HCT116 (cell line): ENCODE measurements at regions not wholly inside any gene's neighbourhood (a gene's known extent, or its start where the extent isn't known, plus 50 kb on each side); places are given as distances from the start of the nearest gene placed in this dataset.

ENCODE experiments used
- ATAC-seq: fragments of 200-7000 bp; cut with Tn5 transposase; 2 replicates; pipeline ENCODE4 v1.9.1; 2020; ENCODE audit warnings: mild to moderate bottlenecking, moderate library complexity
- BruUV-seq: library from RNA; stranded (reverse); fragments of 400-500 nt; replicated peaks from 2 replicates; lab custom pipeline; 2021; lab: Mats Ljungman, UMichigan
- CTCF ChIA-PET: fragments of 300-600 bp; sonication (Branson Sonifier 250); formaldehyde crosslinking; loops from one replicate; lab custom pipeline; 2021; ENCODE audit warnings: antibody characterized with exemption; lab: Charles Lee
- POLR2A ChIA-PET: fragments of 300-600, 350-600 bp; sonication (Branson Sonifier 250); formaldehyde crosslinking; loops from one replicate; lab custom pipeline; 2021; ENCODE audit warnings: antibody characterized with exemption; lab: Charles Lee
- RAD21 ChIA-PET, 2 experiments: fragments of 300-600 bp; sonication (Branson Sonifier 250); formaldehyde crosslinking; loops; one replicate each; lab custom pipeline; 2023; ENCODE audit warnings: low total read pairs in 2 of 2; ENCODE audit not compliant: uncharacterized antibody in 2 of 2, unreplicated experiment in 2 of 2, low non-redundant PET in 1 of 2; lab: Charles Lee
- DNase-seq: peaks from one replicate; pipeline ENCODE4 v3.0.0-alpha.2; 2010; ENCODE audit warnings: low read depth, low spot score
- H2AFZ ChIP-seq: fragments of 200-600 bp; shearing (Covaris generic), sonication (generic); 2 replicates; pipeline ENCODE4 v1.6.1; 2017; ENCODE audit warnings: low read depth, mixed run types, mixed read lengths, antibody characterized with exemption, low read length; ENCODE audit not compliant: poor library complexity, severe bottlenecking
- H3K27ac ChIP-seq: 2 replicates; pipeline ENCODE4 v1.5.1; 2012; ENCODE audit warnings: low read depth, low read length
- H3K27me3 ChIP-seq: fragments of 200-600 bp; sonication (generic); 2 replicates; pipeline ENCODE4 v1.6.1; 2016; ENCODE audit warnings: mixed run types, low read length, mixed read lengths; ENCODE audit not compliant: insufficient read depth
- H3K36me3 ChIP-seq, 2 experiments: fragments of 200-500 bp in 1 of 2; fragments of 200-600 bp in 1 of 2; sonication (Bioruptor generic) in 1 of 2; sonication (generic) in 1 of 2; 2 replicates each; pipeline versions ENCODE4 v1.5.1 to v1.6.1; 2014 to 2016; ENCODE audit warnings: low read length in 2 of 2, inconsistent platforms in 1 of 2, mixed read lengths in 1 of 2, mixed run types in 1 of 2; ENCODE audit not compliant: insufficient read depth in 2 of 2, control insufficient read depth in 1 of 2
- H3K4me1 ChIP-seq, 2 experiments: fragments of 200-600 bp in 1 of 2; sonication (generic) in 1 of 2; 2 replicates each; pipeline versions ENCODE4 v1.5.1 to v1.6.1; 2012 to 2017; ENCODE audit warnings: low read length in 2 of 2, inconsistent platforms in 1 of 2, mild to moderate bottlenecking in 1 of 2, mixed read lengths in 1 of 2, mixed run types in 1 of 2, moderate library complexity in 1 of 2; ENCODE audit not compliant: insufficient read depth in 2 of 2, control insufficient read depth in 1 of 2
- H3K4me2 ChIP-seq: fragments of 200-600 bp; sonication (generic); 2 replicates; pipeline ENCODE4 v1.6.1; 2017; ENCODE audit warnings: mixed run types, low read length, mixed read lengths
- H3K4me3 ChIP-seq, 2 experiments: fragments of 200-600 bp in 1 of 2; sonication (generic) in 1 of 2; replicated peaks in 1 of 2; 2 replicates each; pipeline ENCODE4 v1.5.1; 2011 to 2016; ENCODE audit warnings: low read length in 2 of 2, control low read depth in 1 of 2, low read depth in 1 of 2, mild to moderate bottlenecking in 1 of 2, mixed read lengths in 1 of 2, mixed run types in 1 of 2
- H3K79me2 ChIP-seq: fragments of 200-600 bp; sonication (generic); 2 replicates; pipeline ENCODE4 v1.6.1; 2017; ENCODE audit warnings: mild to moderate bottlenecking, mixed run types, low read length, moderate library complexity, mixed read lengths; ENCODE audit not compliant: insufficient read depth
- H3K9ac ChIP-seq: fragments of 200-600 bp; sonication (generic); 2 replicates; pipeline ENCODE4 v1.6.1; 2016; ENCODE audit warnings: low read length, mixed read lengths
- H3K9me2 ChIP-seq: fragments of 200-600 bp; sonication (generic), shearing (Covaris generic); 2 replicates; pipeline ENCODE4 v1.6.1; 2017; ENCODE audit warnings: mixed run types, mild to moderate bottlenecking, moderate library complexity; ENCODE audit not compliant: insufficient read depth
- H3K9me3 ChIP-seq, 2 experiments: fragments of 200-500 bp in 1 of 2; fragments of 200-600 bp in 1 of 2; sonication (Bioruptor generic) in 1 of 2; sonication (generic) in 1 of 2; 2 replicates each; pipeline ENCODE4 v1.6.1; 2014 to 2017; ENCODE audit warnings: low read length in 2 of 2, mixed read lengths in 2 of 2, inconsistent platforms in 1 of 2, low read depth in 1 of 2, mild to moderate bottlenecking in 1 of 2, mixed run types in 1 of 2, moderate library complexity in 1 of 2; ENCODE audit not compliant: control insufficient read depth in 1 of 2, insufficient read depth in 1 of 2
- H4K20me1 ChIP-seq: fragments of 200-600 bp; sonication (generic), shearing (Covaris generic); 2 replicates; pipeline ENCODE4 v1.6.1; 2017; ENCODE audit warnings: mixed run types, mild to moderate bottlenecking, moderate library complexity; ENCODE audit not compliant: insufficient read depth
- CBX3 ChIP-seq: IDR thresholded peaks from 2 replicates; pipeline ENCODE4 v1.6.1; 2012; ENCODE audit warnings: low read depth
- CEBPB ChIP-seq: IDR thresholded peaks from 2 replicates; pipeline ENCODE4 v1.6.1; 2012; ENCODE audit warnings: low read depth
- EGR1 ChIP-seq: IDR thresholded peaks from 2 replicates; pipeline ENCODE4 v1.6.1; 2012; ENCODE audit warnings: low read depth
- JUND ChIP-seq: IDR thresholded peaks from 2 replicates; pipeline ENCODE4 v1.6.1; 2012
- POLR2A ChIP-seq: IDR thresholded peaks from 2 replicates; pipeline ENCODE4 v1.7.0; 2011; ENCODE audit warnings: borderline replicate concordance; ENCODE audit not compliant: insufficient read depth, insufficient read length; ENCODE audit errors: extremely low read depth
- RAD21 ChIP-seq: IDR thresholded peaks from 2 replicates; pipeline ENCODE4 v1.6.1; 2012; ENCODE audit warnings: low read depth, mild to moderate bottlenecking
- SP1 ChIP-seq: IDR thresholded peaks from 2 replicates; pipeline ENCODE4 v1.6.1; 2012; ENCODE audit warnings: low read depth
- ZNF274 ChIP-seq: fragments of 200-500 bp; sonication (Bioruptor generic); IDR thresholded peaks from 2 replicates; pipeline ENCODE4 v1.6.1; 2014; ENCODE audit warnings: mild to moderate bottlenecking, low read depth, low read length, inconsistent platforms
- intact Hi-C: fragments of 100-400 bp; cut with micrococcal nuclease; formaldehyde crosslinking; loops from 2 replicates; pipeline ENCODE4 v1.10.0; 2022
- TF ChIP-seq, protein P1 (sequence below): IDR thresholded peaks from 2 replicates; pipeline ENCODE4 v1.6.1; 2011; ENCODE audit warnings: mild to moderate bottlenecking, low read length, moderate library complexity; ENCODE audit not compliant: insufficient replicate concordance; ENCODE audit errors: extremely low read depth

DNA sequence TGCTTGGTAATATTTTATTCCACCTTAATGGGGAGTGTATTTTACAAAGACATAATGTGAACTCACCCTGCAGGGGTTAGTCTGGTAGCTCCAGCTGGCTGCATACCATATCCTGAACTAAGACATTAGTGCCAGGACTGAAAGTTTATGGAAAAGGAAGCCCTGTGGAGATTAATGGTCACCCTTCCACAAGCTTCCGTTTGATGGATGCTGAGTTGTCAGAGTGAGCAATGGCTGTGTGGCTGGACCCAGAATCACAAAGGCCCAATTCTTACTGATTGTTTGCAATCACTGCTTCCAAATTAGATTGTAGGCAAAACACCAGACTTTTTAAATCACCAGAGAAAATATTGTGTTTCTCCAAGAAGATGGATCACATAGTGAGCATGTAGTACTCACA is 90.1 kb upstream of the TRPC7 start:
- no peak for TF ChIP-seq SP1
- no peak for TF ChIP-seq RAD21
- TF ChIP-seq CBX3, result no peak
- no peak for TF ChIP-seq EGR1
- TF ChIP-seq CEBPB, result no peak
- TF ChIP-seq, protein P1, sequence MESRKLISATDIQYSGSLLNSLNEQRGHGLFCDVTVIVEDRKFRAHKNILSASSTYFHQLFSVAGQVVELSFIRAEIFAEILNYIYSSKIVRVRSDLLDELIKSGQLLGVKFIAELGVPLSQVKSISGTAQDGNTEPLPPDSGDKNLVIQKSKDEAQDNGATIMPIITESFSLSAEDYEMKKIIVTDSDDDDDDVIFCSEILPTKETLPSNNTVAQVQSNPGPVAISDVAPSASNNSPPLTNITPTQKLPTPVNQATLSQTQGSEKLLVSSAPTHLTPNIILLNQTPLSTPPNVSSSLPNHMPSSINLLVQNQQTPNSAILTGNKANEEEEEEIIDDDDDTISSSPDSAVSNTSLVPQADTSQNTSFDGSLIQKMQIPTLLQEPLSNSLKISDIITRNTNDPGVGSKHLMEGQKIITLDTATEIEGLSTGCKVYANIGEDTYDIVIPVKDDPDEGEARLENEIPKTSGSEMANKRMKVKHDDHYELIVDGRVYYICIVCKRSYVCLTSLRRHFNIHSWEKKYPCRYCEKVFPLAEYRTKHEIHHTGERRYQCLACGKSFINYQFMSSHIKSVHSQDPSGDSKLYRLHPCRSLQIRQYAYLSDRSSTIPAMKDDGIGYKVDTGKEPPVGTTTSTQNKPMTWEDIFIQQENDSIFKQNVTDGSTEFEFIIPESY, result no peak
- TF ChIP-seq POLR2A, result no peak
- no peak for TF ChIP-seq JUND
- TF ChIP-seq ZNF274, result no peak
- TF ChIP-seq, all 23 proteins: peak for 0
- POLR2A ChIA-PET, result no interaction called here

More for the DNA sequence above, 90.1 kb upstream of the TRPC7 start:
- Histone ChIP-seq H3K36me3 (no peaks in the 10 kb centered on the region), H4K20me1 (no peaks in the 10 kb centered on the region), H3K4me1 (no peaks in the 10 kb centered on the region), H3K27me3 (0 out of 2 replicates have a peak, but pooled peaks cover 10% of the 10 kb centered on the region), H3K9me2 (no peaks in the 10 kb centered on the region), H3K4me2 (no peak overlapping the region), H3K4me3 (no peak overlapping the region), H3K27ac (no peak overlapping the region), H3K9me3 (no peaks in the 10 kb centered on the region), H2AFZ (no peak overlapping the region), H3K79me2 (no peaks in the 10 kb centered on the region), H3K9ac (no peak overlapping the region)
- intact Hi-C loops, result no loop called here
- no TSS peak for BruUV-seq
- no peak for ATAC-seq
- DNase-seq, result no peak
- RAD21 ChIA-PET, result no interaction called here
- CTCF ChIA-PET, result no interaction called here
